Smooth muscle cell (in vitro differentiated cells): ENCODE measurements at regions not wholly inside any gene's neighbourhood (a gene's known extent, or its start where the extent isn't known, plus 50 kb on each side); places are given as distances from the start of the nearest gene placed in this dataset.
A peak's percentile ranks its signal among the peaks of the same experiment; 100 is the strongest.

Source experiments
- DNase-seq: peaks from one replicate; lab custom pipeline; 2025; ENCODE audit not compliant: unreplicated experiment; lab: John Stamatoyannopoulos, UW
- H2AFZ ChIP-seq: fragments of 200-600 bp; sonication (generic); 2 replicates; pipeline ENCODE4 v1.6.0; 2016; ENCODE audit warnings: antibody characterized with exemption, low read depth, mild to moderate bottlenecking
- H3F3A ChIP-seq: fragments of 200-600 bp; sonication (generic); 2 replicates; pipeline ENCODE4 v1.6.0; 2017; ENCODE audit warnings: antibody characterized with exemption, low read depth
- H3K27ac ChIP-seq: fragments of 200-600 bp; sonication (generic); 2 replicates; pipeline ENCODE4 v1.5.1; 2016; ENCODE audit warnings: low read depth, mild to moderate bottlenecking
- H3K27me3 ChIP-seq: fragments of 200-600 bp; sonication (generic); 2 replicates; pipeline ENCODE4 v1.6.1; 2016; ENCODE audit warnings: low read depth, mild to moderate bottlenecking
- H3K36me3 ChIP-seq: fragments of 200-600 bp; sonication (generic); 2 replicates; pipeline ENCODE4 v1.5.1; 2016; ENCODE audit warnings: low read depth
- H3K4me1 ChIP-seq: fragments of 200-600 bp; sonication (generic); 2 replicates; pipeline ENCODE4 v1.5.1; 2016; ENCODE audit warnings: low read depth
- H3K4me2 ChIP-seq: fragments of 200-600 bp; sonication (generic); 2 replicates; pipeline ENCODE4 v1.6.0; 2016; ENCODE audit warnings: mild to moderate bottlenecking
- H3K4me3 ChIP-seq: fragments of 200-600 bp; sonication (generic); 2 replicates; pipeline ENCODE4 v1.5.1; 2016; ENCODE audit warnings: mild to moderate bottlenecking
- H3K79me2 ChIP-seq: fragments of 200-600 bp; sonication (generic); 2 replicates; pipeline ENCODE4 v1.6.0; 2016; ENCODE audit warnings: low read depth, mild to moderate bottlenecking
- H3K9ac ChIP-seq: fragments of 200-600 bp; sonication (generic); 2 replicates; pipeline ENCODE4 v1.6.0; 2016; ENCODE audit warnings: low read depth
- H3K9me3 ChIP-seq: fragments of 200-600 bp; sonication (generic); replicated peaks from 2 replicates; pipeline ENCODE4 v1.5.1; 2016; ENCODE audit warnings: low read depth
- H4K20me1 ChIP-seq: fragments of 200-600 bp; sonication (generic); 2 replicates; pipeline ENCODE4 v1.6.0; 2016; ENCODE audit warnings: low read depth
- CTCF ChIP-seq: fragments of 200-600 bp; sonication (generic); IDR thresholded peaks from 2 replicates; pipeline ENCODE4 v1.5.1; 2017; ENCODE audit warnings: borderline replicate concordance, mild to moderate bottlenecking, antibody characterized with exemption; ENCODE audit not compliant: insufficient read depth, poor library complexity, severe bottlenecking
- WGBS: methylation state at CpG from one replicate; pipeline ENCODE4 v1.1.7; 2016; ENCODE audit warnings: low lambda C conversion rate; 5-methylcytosine and 5-hydroxymethylcytosine counted together

GRCh38 chr5:53253421-53253871 lies 143.9 kb upstream of the MOCS2 start:
- Histone ChIP-seq H3K27me3 (no peaks in the 10 kb centered on the region), H4K20me1 (no peaks in the 10 kb centered on the region), H3K4me2 (peak overlapping the region; percentile 64), H3K4me3 (no peak overlapping the region), H3K36me3 (no peaks in the 10 kb centered on the region), H3K4me1 (peaks cover 13% of the 10 kb centered on the region), H3K9ac (no peak overlapping the region), H3F3A (peaks cover 6% of the 10 kb centered on the region), H3K79me2 (no peaks in the 10 kb centered on the region), H3K27ac (peak overlapping the region; percentile 24), H3K9me3 (no peaks in the 10 kb centered on the region), H2AFZ (no peak overlapping the region)
- DNase-seq, result no peak
- TF ChIP-seq CTCF, result no peak
- WGBS, result 13% methylated on average over 2 of the region's 2 CpGs

GRCh38 chr5:53256746-53257145 lies 147.2 kb upstream of the MOCS2 start:
- Histone ChIP-seq H3K9me3 (no peaks in the 10 kb centered on the region), H3K27me3 (no peaks in the 10 kb centered on the region), H3K4me2 (peak overlapping the region; percentile 68), H3K36me3 (no peaks in the 10 kb centered on the region), H3K4me1 (peaks cover 8% of the 10 kb centered on the region), H4K20me1 (no peaks in the 10 kb centered on the region), H2AFZ (no peak overlapping the region), H3F3A (no peaks in the 10 kb centered on the region), H3K79me2 (no peaks in the 10 kb centered on the region), H3K4me3 (no peak overlapping the region), H3K9ac (no peak overlapping the region), H3K27ac (peak overlapping the region; percentile 74)
- 30% methylated on average over 5 of the region's 5 CpGs for WGBS
- no peak for DNase-seq
- TF ChIP-seq CTCF, result no peak

- TF ChIP-seq CTCF, result no peak
- WGBS, result 69% methylated on average over 2 of the region's 2 CpGs
- peak overlapping the region; percentile 74 for H3K27ac ChIP-seq
These were observed 148.3 kb upstream of the MOCS2 start for GRCh38 chr5:53257806-53258373.

GRCh38 chr5:53259176-53259575 lies 149.6 kb upstream of the MOCS2 start:
- Histone ChIP-seq H4K20me1 (no peaks in the 10 kb centered on the region), H3K4me1 (peaks cover 3% of the 10 kb centered on the region), H3K9me3 (no peaks in the 10 kb centered on the region), H3K27me3 (no peaks in the 10 kb centered on the region), H3K9ac (no peak overlapping the region), H3K36me3 (no peaks in the 10 kb centered on the region), H3K79me2 (no peaks in the 10 kb centered on the region), H3F3A (no peaks in the 10 kb centered on the region), H3K4me2 (no peak overlapping the region), H2AFZ (no peak overlapping the region), H3K27ac (no peak overlapping the region), H3K4me3 (no peak overlapping the region)
- 91% methylated on average over 1 of the region's 1 CpG for WGBS
- TF ChIP-seq CTCF, result no peak
- DNase-seq, result no peak

More at GRCh38 chr5:53257806-53258373, 148.3 kb upstream of the MOCS2 start:
- H3K9me3 ChIP-seq, result no peaks in the 10 kb centered on the region
- peaks cover 8% of the 10 kb centered on the region for H3K4me1 ChIP-seq
- H3K79me2 ChIP-seq, result no peaks in the 10 kb centered on the region
- H3K27me3 ChIP-seq, result no peaks in the 10 kb centered on the region
- H3K4me3 ChIP-seq, result no peak overlapping the region
- H3K9ac ChIP-seq, result no peak overlapping the region
- no peaks in the 10 kb centered on the region for H3K36me3 ChIP-seq
- H3K4me2 ChIP-seq, result peak overlapping the region; percentile 68
- no peaks in the 10 kb centered on the region for H3F3A ChIP-seq
- no peaks in the 10 kb centered on the region for H4K20me1 ChIP-seq
- no peak overlapping the region for H2AFZ ChIP-seq
- no peak for DNase-seq
